ENCODE measurements at regions not wholly inside any gene's neighbourhood (a gene's known extent, or its start where the extent isn't known, plus 50 kb on each side); places are given as distances from the start of the nearest gene placed in this dataset.

DNA sequence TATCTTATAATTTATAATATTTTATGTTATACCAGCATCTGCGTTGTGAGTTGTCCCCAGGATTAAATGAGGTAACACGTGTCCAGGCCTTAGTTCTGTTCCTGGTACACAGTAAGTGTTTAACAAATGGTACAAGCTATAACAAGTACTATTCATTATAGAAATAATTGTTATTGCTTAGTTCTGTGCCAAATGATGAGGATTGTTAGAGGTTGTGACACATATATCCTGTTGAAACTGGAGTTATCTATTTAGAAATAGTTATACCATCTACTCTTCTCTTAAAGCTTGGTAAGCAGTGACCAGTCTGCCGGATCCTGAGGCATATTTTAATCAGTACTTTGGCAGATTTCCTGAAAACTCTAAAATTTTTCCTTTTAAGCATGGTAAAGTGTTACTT lies 1066.5 kb downstream of the TMTC2 start:
- Histone ChIP-seq H3K27ac (ENCODE audit: low read depth in 1 of 2, low read length in 2 of 2) (no peak overlapping the region), H3K36me3 (ENCODE audit: control insufficient read depth in 4 of 4, insufficient read depth in 3 of 4, low read depth in 1 of 4, low read length in 3 of 4) (no peaks in the 10 kb centered on the region), H3K4me1 (ENCODE audit: control insufficient read depth in 4 of 4, insufficient read depth in 4 of 4, low read length in 3 of 4) (no peaks in the 10 kb centered on the region), H3K9me3 (ENCODE audit: control insufficient read depth in 4 of 4, low read length in 3 of 4) (no peaks in the 10 kb centered on the region), H3K27me3 (ENCODE audit: control insufficient read depth in 4 of 4, insufficient read depth in 4 of 4, low read length in 3 of 4) (no peaks in the 10 kb centered on the region), H3K4me3 (ENCODE audit: low read depth in 1 of 3, low read length in 3 of 3) (no peak overlapping the region), H3K9ac (ENCODE audit: low read depth in 1 of 2, low read length in 2 of 2) (no peak overlapping the region)
- WGBS, result 27% methylated on average over 3 of the region's 3 CpGs
- no peak for DNase-seq (ENCODE audit: low spot score)
- TF ChIP-seq, protein P1, sequence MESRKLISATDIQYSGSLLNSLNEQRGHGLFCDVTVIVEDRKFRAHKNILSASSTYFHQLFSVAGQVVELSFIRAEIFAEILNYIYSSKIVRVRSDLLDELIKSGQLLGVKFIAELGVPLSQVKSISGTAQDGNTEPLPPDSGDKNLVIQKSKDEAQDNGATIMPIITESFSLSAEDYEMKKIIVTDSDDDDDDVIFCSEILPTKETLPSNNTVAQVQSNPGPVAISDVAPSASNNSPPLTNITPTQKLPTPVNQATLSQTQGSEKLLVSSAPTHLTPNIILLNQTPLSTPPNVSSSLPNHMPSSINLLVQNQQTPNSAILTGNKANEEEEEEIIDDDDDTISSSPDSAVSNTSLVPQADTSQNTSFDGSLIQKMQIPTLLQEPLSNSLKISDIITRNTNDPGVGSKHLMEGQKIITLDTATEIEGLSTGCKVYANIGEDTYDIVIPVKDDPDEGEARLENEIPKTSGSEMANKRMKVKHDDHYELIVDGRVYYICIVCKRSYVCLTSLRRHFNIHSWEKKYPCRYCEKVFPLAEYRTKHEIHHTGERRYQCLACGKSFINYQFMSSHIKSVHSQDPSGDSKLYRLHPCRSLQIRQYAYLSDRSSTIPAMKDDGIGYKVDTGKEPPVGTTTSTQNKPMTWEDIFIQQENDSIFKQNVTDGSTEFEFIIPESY (IDR thresholded peaks at IDR 0.05), result no peak
- no peak for TF ChIP-seq RAD21 (IDR thresholded peaks at IDR 0.05)
- TF ChIP-seq, protein P2, sequence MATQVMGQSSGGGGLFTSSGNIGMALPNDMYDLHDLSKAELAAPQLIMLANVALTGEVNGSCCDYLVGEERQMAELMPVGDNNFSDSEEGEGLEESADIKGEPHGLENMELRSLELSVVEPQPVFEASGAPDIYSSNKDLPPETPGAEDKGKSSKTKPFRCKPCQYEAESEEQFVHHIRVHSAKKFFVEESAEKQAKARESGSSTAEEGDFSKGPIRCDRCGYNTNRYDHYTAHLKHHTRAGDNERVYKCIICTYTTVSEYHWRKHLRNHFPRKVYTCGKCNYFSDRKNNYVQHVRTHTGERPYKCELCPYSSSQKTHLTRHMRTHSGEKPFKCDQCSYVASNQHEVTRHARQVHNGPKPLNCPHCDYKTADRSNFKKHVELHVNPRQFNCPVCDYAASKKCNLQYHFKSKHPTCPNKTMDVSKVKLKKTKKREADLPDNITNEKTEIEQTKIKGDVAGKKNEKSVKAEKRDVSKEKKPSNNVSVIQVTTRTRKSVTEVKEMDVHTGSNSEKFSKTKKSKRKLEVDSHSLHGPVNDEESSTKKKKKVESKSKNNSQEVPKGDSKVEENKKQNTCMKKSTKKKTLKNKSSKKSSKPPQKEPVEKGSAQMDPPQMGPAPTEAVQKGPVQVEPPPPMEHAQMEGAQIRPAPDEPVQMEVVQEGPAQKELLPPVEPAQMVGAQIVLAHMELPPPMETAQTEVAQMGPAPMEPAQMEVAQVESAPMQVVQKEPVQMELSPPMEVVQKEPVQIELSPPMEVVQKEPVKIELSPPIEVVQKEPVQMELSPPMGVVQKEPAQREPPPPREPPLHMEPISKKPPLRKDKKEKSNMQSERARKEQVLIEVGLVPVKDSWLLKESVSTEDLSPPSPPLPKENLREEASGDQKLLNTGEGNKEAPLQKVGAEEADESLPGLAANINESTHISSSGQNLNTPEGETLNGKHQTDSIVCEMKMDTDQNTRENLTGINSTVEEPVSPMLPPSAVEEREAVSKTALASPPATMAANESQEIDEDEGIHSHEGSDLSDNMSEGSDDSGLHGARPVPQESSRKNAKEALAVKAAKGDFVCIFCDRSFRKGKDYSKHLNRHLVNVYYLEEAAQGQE (IDR thresholded peaks at IDR 0.05), result no peak
- TF ChIP-seq FOXA2 (IDR thresholded peaks at IDR 0.05), result no peak
- no peak for TF ChIP-seq HNF4G (IDR thresholded peaks at IDR 0.05)
- no peak for TF ChIP-seq FOXA1 (IDR thresholded peaks at IDR 0.05)
- TF ChIP-seq, protein P3, sequence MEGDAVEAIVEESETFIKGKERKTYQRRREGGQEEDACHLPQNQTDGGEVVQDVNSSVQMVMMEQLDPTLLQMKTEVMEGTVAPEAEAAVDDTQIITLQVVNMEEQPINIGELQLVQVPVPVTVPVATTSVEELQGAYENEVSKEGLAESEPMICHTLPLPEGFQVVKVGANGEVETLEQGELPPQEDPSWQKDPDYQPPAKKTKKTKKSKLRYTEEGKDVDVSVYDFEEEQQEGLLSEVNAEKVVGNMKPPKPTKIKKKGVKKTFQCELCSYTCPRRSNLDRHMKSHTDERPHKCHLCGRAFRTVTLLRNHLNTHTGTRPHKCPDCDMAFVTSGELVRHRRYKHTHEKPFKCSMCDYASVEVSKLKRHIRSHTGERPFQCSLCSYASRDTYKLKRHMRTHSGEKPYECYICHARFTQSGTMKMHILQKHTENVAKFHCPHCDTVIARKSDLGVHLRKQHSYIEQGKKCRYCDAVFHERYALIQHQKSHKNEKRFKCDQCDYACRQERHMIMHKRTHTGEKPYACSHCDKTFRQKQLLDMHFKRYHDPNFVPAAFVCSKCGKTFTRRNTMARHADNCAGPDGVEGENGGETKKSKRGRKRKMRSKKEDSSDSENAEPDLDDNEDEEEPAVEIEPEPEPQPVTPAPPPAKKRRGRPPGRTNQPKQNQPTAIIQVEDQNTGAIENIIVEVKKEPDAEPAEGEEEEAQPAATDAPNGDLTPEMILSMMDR (IDR thresholded peaks at IDR 0.05; ENCODE audit: low read depth, low read length, missing input control), result no peak
- no peak for TF ChIP-seq YY1 (IDR thresholded peaks at IDR 0.05)
- TF ChIP-seq HNF4A (conservative IDR thresholded peaks at IDR 0.05), result no peak
- TF ChIP-seq GABPA (IDR thresholded peaks at IDR 0.05 in 1 of 2, conservative IDR thresholded peaks at IDR 0.05 in 1 of 2), result no peak
- no peak for TF ChIP-seq SP1 (IDR thresholded peaks at IDR 0.05)
- TF ChIP-seq, protein P4, sequence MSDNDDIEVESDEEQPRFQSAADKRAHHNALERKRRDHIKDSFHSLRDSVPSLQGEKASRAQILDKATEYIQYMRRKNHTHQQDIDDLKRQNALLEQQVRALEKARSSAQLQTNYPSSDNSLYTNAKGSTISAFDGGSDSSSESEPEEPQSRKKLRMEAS (IDR thresholded peaks at IDR 0.05), result no peak
- no peak for TF ChIP-seq JUND (IDR thresholded peaks at IDR 0.05)
- TF ChIP-seq, protein P5, sequence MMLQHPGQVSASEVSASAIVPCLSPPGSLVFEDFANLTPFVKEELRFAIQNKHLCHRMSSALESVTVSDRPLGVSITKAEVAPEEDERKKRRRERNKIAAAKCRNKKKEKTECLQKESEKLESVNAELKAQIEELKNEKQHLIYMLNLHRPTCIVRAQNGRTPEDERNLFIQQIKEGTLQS (IDR thresholded peaks at IDR 0.05), result no peak
- no peak for TF ChIP-seq RXRA (IDR thresholded peaks at IDR 0.05)
- TF ChIP-seq EGR1 (IDR thresholded peaks at IDR 0.05; ENCODE audit: low read depth in 2 of 2), result no peak

DNA sequence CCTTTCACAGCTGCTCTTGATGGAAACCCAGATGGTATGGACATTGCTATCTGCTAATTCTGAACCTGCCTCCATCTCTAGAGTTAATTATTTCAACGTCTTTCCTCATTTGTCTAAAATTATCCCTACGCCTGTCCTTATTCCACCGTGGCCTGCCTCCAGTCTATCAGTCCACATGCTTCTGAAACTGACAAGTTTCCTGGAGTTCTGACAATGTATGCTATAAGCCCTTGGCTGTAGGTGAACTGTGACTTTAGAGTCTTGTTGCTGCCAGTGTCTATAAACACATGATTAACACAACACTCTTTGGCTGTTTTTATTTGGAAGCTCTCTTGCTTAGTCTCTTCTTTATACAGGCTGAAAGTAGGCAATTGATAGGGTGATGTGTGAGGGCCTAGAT lies 1052.9 kb downstream of the TMTC2 start:
- H3K9ac ChIP-seq (ENCODE audit: low read depth in 1 of 2, low read length in 2 of 2), result no peak overlapping the region
- H3K9me3 ChIP-seq (ENCODE audit: control insufficient read depth in 4 of 4, low read length in 3 of 4), result no peaks in the 10 kb centered on the region
- TF ChIP-seq, protein P5 (IDR thresholded peaks at IDR 0.05), result no peak
- TF ChIP-seq, protein P2 (IDR thresholded peaks at IDR 0.05), result no peak
- no peak for TF ChIP-seq RXRA (IDR thresholded peaks at IDR 0.05)
- no peak for TF ChIP-seq RAD21 (IDR thresholded peaks at IDR 0.05)
- TF ChIP-seq HNF4A (conservative IDR thresholded peaks at IDR 0.05), result no peak
- TF ChIP-seq FOXA1 (IDR thresholded peaks at IDR 0.05), result no peak
- no peak for TF ChIP-seq JUND (IDR thresholded peaks at IDR 0.05)
- TF ChIP-seq YY1 (IDR thresholded peaks at IDR 0.05), result no peak
- TF ChIP-seq, protein P4 (IDR thresholded peaks at IDR 0.05), result no peak
- TF ChIP-seq, protein P3 (IDR thresholded peaks at IDR 0.05; ENCODE audit: low read depth, low read length, missing input control), result no peak
- 90% methylated on average over 3 of the region's 3 CpGs for WGBS
- no peaks in the 10 kb centered on the region for H3K36me3 ChIP-seq (ENCODE audit: control insufficient read depth in 4 of 4, insufficient read depth in 3 of 4, low read depth in 1 of 4, low read length in 3 of 4)
- no peak for DNase-seq (ENCODE audit: low spot score)
- H3K27me3 ChIP-seq (ENCODE audit: control insufficient read depth in 4 of 4, insufficient read depth in 4 of 4, low read length in 3 of 4), result no peaks in the 10 kb centered on the region
- H3K4me3 ChIP-seq (ENCODE audit: low read depth in 1 of 3, low read length in 3 of 3), result no peak overlapping the region
- H3K27ac ChIP-seq (ENCODE audit: low read depth in 1 of 2, low read length in 2 of 2), result no peak overlapping the region
- no peaks in the 10 kb centered on the region for H3K4me1 ChIP-seq (ENCODE audit: control insufficient read depth in 4 of 4, insufficient read depth in 4 of 4, low read length in 3 of 4)
